ENCODE measurements at regions not wholly inside any gene's neighbourhood (a gene's known extent, or its start where the extent isn't known, plus 50 kb on each side); places are given as distances from the start of the nearest gene placed in this dataset.

DNA sequence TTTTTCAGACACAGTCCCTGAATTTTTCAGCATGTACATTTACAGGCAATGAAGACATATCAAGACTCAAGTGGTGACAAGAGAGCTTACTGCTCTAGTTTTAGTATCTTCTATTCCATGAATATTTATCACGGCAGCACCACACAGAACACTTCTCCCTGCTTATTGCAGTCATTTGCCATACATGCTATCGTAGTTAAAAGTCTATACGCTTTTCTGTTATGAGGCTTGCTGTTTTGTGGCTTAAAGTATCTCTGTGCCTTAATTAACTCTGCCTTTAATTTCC is 65.4 kb upstream of the GK2 start:
- H3K9ac ChIP-seq (ENCODE audit: low read depth, low read length) = no peak overlapping the region
- no peaks in the 10 kb centered on the region for H3K79me2 ChIP-seq (ENCODE audit: insufficient read depth, low read length)
- H4K20me1 ChIP-seq (ENCODE audit: insufficient read depth, low read length) = no peaks in the 10 kb centered on the region
- no peak overlapping the region for H3K27ac ChIP-seq (ENCODE audit: low read length)
- H3K4me1 ChIP-seq (ENCODE audit: insufficient read depth, low read length) = no peaks in the 10 kb centered on the region
- H2AFZ ChIP-seq (ENCODE audit: low read depth, low read length) = no peak overlapping the region
- DNase-seq (no peak), ATAC-seq (ENCODE audit: insufficient read depth, low read depth) (no peak)
- no peak overlapping the region for H3K4me2 ChIP-seq (ENCODE audit: insufficient read depth, low read length)
- H3K9me3 ChIP-seq (ENCODE audit: insufficient read depth, low read length, severe bottlenecking) = no peaks in the 10 kb centered on the region
- TF ChIP-seq, protein P1, sequence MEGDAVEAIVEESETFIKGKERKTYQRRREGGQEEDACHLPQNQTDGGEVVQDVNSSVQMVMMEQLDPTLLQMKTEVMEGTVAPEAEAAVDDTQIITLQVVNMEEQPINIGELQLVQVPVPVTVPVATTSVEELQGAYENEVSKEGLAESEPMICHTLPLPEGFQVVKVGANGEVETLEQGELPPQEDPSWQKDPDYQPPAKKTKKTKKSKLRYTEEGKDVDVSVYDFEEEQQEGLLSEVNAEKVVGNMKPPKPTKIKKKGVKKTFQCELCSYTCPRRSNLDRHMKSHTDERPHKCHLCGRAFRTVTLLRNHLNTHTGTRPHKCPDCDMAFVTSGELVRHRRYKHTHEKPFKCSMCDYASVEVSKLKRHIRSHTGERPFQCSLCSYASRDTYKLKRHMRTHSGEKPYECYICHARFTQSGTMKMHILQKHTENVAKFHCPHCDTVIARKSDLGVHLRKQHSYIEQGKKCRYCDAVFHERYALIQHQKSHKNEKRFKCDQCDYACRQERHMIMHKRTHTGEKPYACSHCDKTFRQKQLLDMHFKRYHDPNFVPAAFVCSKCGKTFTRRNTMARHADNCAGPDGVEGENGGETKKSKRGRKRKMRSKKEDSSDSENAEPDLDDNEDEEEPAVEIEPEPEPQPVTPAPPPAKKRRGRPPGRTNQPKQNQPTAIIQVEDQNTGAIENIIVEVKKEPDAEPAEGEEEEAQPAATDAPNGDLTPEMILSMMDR (IDR thresholded peaks at IDR 0.05; ENCODE audit: borderline replicate concordance, extremely low read depth, low read length, poor library complexity, severe bottlenecking) = no peak
- TF ChIP-seq EZH2 (IDR thresholded peaks at IDR 0.05; ENCODE audit: borderline replicate concordance, low read depth, low read length, severe bottlenecking) = no peak
- no peak overlapping the region for H3K4me3 ChIP-seq (ENCODE audit: low read depth in 1 of 2, low read length in 2 of 2)
- H3K36me3 ChIP-seq (ENCODE audit: insufficient read depth, low read length) = no peaks in the 10 kb centered on the region
- H3K27me3 ChIP-seq (ENCODE audit: insufficient read depth, low read length, poor library complexity) = no peaks in the 10 kb centered on the region

DNA sequence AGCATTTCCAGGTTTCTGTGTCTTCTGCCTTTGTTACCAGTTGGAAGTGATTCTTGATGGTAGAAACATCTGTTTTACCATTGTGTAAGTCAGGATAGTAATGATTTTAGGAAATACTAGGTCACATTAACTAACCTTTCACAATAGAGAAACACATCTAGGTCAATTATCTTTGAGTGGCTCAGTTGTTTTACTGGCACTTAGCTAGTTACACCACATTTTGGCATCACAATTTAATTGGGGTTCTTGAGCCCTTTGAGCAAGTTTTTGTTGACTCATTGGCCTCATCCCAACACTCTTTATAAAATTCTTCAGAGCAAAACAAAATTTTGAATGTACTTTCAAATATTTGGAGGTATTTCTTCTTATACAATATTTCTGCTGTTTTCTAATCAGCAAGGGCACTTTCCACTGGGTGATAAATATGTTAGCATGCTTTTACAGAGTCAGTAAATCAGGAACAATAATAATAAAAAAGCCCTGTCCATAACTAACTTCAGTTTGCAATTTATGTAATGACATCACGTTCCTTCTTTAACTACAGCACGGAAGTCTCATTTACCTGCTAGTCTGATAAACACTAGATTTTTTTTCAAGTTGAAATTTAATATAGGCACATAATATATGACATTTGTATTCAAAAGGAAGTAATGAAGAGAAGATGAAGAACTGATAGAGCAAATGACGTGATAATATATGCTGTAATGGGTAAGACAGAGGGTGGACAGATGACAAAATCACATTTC is 64.8 kb upstream of the GK2 start:
- H3K9ac ChIP-seq (ENCODE audit: low read depth, low read length) = no peak overlapping the region

DNA sequence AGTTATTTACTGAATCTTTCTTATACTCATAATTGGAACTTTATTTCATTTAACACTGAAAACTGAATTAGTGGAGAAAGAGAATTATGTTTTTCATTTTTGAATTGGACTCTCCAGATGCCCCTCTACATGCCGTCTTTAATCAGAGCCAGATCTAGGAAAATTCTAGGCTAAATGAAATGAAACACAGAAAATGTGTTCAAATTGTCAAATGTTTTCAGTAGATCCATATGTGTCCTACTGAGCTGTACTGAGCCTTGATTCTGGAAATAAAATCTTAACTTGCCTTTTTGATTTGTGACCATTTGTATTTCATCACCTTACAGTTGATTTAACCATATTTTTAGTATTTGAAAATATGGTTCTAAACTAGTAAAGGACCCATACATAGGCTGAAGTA is 64.0 kb upstream of the GK2 start:
- Histone ChIP-seq H3K4me2 (ENCODE audit: insufficient read depth, low read length) (no peak overlapping the region), H3K79me2 (ENCODE audit: insufficient read depth, low read length) (no peaks in the 10 kb centered on the region), H3K36me3 (ENCODE audit: insufficient read depth, low read length) (no peaks in the 10 kb centered on the region), H2AFZ (ENCODE audit: low read depth, low read length) (no peak overlapping the region), H3K27ac (ENCODE audit: low read length) (no peak overlapping the region), H3K4me1 (ENCODE audit: insufficient read depth, low read length) (no peaks in the 10 kb centered on the region), H3K9ac (ENCODE audit: low read depth, low read length) (no peak overlapping the region), H3K27me3 (ENCODE audit: insufficient read depth, low read length, poor library complexity) (no peaks in the 10 kb centered on the region), H3K4me3 (ENCODE audit: low read depth in 1 of 2, low read length in 2 of 2) (no peak overlapping the region), H4K20me1 (ENCODE audit: insufficient read depth, low read length) (no peaks in the 10 kb centered on the region), H3K9me3 (ENCODE audit: insufficient read depth, low read length, severe bottlenecking) (no peaks in the 10 kb centered on the region)
- ATAC-seq (ENCODE audit: insufficient read depth, low read depth) (no peak), DNase-seq (no peak)
- TF ChIP-seq EZH2 (IDR thresholded peaks at IDR 0.05; ENCODE audit: borderline replicate concordance, low read depth, low read length, severe bottlenecking) = no peak
- TF ChIP-seq, protein P1 (IDR thresholded peaks at IDR 0.05; ENCODE audit: borderline replicate concordance, extremely low read depth, low read length, poor library complexity, severe bottlenecking) = no peak

More for the DNA sequence above, 64.8 kb upstream of the GK2 start:
- H3K79me2 ChIP-seq (ENCODE audit: insufficient read depth, low read length) = no peaks in the 10 kb centered on the region
- DNase-seq = no peak
- ATAC-seq (ENCODE audit: insufficient read depth, low read depth) = no peak
- no peak overlapping the region for H3K4me3 ChIP-seq (ENCODE audit: low read depth in 1 of 2, low read length in 2 of 2)
- H2AFZ ChIP-seq (ENCODE audit: low read depth, low read length) = no peak overlapping the region
- no peaks in the 10 kb centered on the region for H3K4me1 ChIP-seq (ENCODE audit: insufficient read depth, low read length)
- H3K27ac ChIP-seq (ENCODE audit: low read length) = no peak overlapping the region
- no peaks in the 10 kb centered on the region for H3K36me3 ChIP-seq (ENCODE audit: insufficient read depth, low read length)
- no peaks in the 10 kb centered on the region for H4K20me1 ChIP-seq (ENCODE audit: insufficient read depth, low read length)
- H3K4me2 ChIP-seq (ENCODE audit: insufficient read depth, low read length) = no peak overlapping the region
- H3K9me3 ChIP-seq (ENCODE audit: insufficient read depth, low read length, severe bottlenecking) = no peaks in the 10 kb centered on the region
- TF ChIP-seq, protein P1 (IDR thresholded peaks at IDR 0.05; ENCODE audit: borderline replicate concordance, extremely low read depth, low read length, poor library complexity, severe bottlenecking) = no peak
- TF ChIP-seq EZH2 (IDR thresholded peaks at IDR 0.05; ENCODE audit: borderline replicate concordance, low read depth, low read length, severe bottlenecking) = no peak
- no peaks in the 10 kb centered on the region for H3K27me3 ChIP-seq (ENCODE audit: insufficient read depth, low read length, poor library complexity)
